ENCODE measurements at regions not wholly inside any gene's neighbourhood (a gene's known extent, or its start where the extent isn't known, plus 50 kb on each side); places are given as distances from the start of the nearest gene placed in this dataset.
"Not testable (repeated sequence)": the region's sequence is repeated elsewhere in the genome, so short reads cannot be mapped to it uniquely, and the experiment has no call there.

- H3K27ac ChIP-seq, result no peak overlapping the region
- TF ChIP-seq CTCF (conservative IDR thresholded peaks at IDR 0.05), result no peak
Measured at GRCh38 chr14:76698631-76699030, 62.6 kb upstream of the VASH1 start.

GRCh38 chr14:76699209-76699938 lies 61.9 kb upstream of the VASH1 start:
- no peak overlapping the region for H3K27ac ChIP-seq
- TF ChIP-seq CTCF (conservative IDR thresholded peaks at IDR 0.05), result no peak

- TF ChIP-seq CTCF (conservative IDR thresholded peaks at IDR 0.05), result no peak
- H3K27ac ChIP-seq, result no peak overlapping the region
Measured at GRCh38 chr14:76699939-76700590, 61.2 kb upstream of the VASH1 start.

- H3K27ac ChIP-seq, result no peak overlapping the region
- TF ChIP-seq CTCF (conservative IDR thresholded peaks at IDR 0.05), result no peak
Measured at GRCh38 chr14:76701436-76701835, 59.8 kb upstream of the VASH1 start.

GRCh38 chr14:76701981-76702380 lies 59.3 kb upstream of the VASH1 start:
- no peak for TF ChIP-seq CTCF (conservative IDR thresholded peaks at IDR 0.05)
- H3K27ac ChIP-seq, result no peak overlapping the region

- no peak for TF ChIP-seq CTCF (conservative IDR thresholded peaks at IDR 0.05)
- H3K27ac ChIP-seq, result no peak overlapping the region
Measured at GRCh38 chr14:76705214-76705613, 56.1 kb upstream of the VASH1 start.

- not testable (repeated sequence) for H3K27ac ChIP-seq
Measured at GRCh38 chr14:76706207-76706606, 55.1 kb upstream of the VASH1 start.

- TF ChIP-seq CTCF (conservative IDR thresholded peaks at IDR 0.05), result no peak
- no peak overlapping the region for H3K27ac ChIP-seq
Measured at GRCh38 chr14:76706811-76707210, 54.5 kb upstream of the VASH1 start.

All from VCaP (cell line).